ENCODE measurements at regions not wholly inside any gene's neighbourhood (a gene's known extent, or its start where the extent isn't known, plus 50 kb on each side); places are given as distances from the start of the nearest gene placed in this dataset.

GRCh38 chr14:98445718-98446117 is 826.3 kb downstream of the BCL11B start:
- Histone ChIP-seq H3K14ac (replicated peaks; ENCODE audit: low read depth, low read length) (no peak overlapping the region), H3K56ac (ENCODE audit: extremely low read depth, insufficient read depth, low read length) (no peak overlapping the region), H3K4ac (ENCODE audit: low read depth, low read length) (no peak overlapping the region), H2BK120ac (ENCODE audit: low read depth, low read length) (no peak overlapping the region), H3K9me1 (ENCODE audit: insufficient read depth, low read length) (no peaks in the 10 kb centered on the region), H4K91ac (ENCODE audit: insufficient read depth, low read depth, low read length) (no peak overlapping the region), H4K5ac (ENCODE audit: low read depth, low read length) (no peak overlapping the region), H3K79me1 (ENCODE audit: low read depth in 1 of 2, low read length in 2 of 2) (no peaks in the 10 kb centered on the region), H4K8ac (ENCODE audit: low read depth in 2 of 2, low read length in 2 of 2) (no peak overlapping the region), H2BK15ac (ENCODE audit: low read depth, low read length) (no peak overlapping the region), H3K36me3 (ENCODE audit: control insufficient read depth, insufficient read depth, low read length) (no peaks in the 10 kb centered on the region), H2BK5ac (ENCODE audit: low read depth, low read length, poor library complexity, severe bottlenecking) (no peak overlapping the region), H3K23ac (ENCODE audit: low read depth, low read length) (no peak overlapping the region), H3K9me3 (ENCODE audit: control insufficient read depth, insufficient read depth, low read length) (peaks cover 14% of the 10 kb centered on the region), H2AK5ac (ENCODE audit: low read depth, low read length) (no peak overlapping the region), H2AFZ (replicated peaks; ENCODE audit: low read length, poor library complexity) (no peak overlapping the region), H3K4me1 (ENCODE audit: control insufficient read depth, insufficient read depth, low read length) (no peaks in the 10 kb centered on the region), H3K4me2 (ENCODE audit: low read depth, low read length) (no peak overlapping the region), H2BK20ac (ENCODE audit: low read depth, low read length) (no peak overlapping the region), H4K20me1 (ENCODE audit: insufficient read depth, low read length) (no peaks in the 10 kb centered on the region), H3K4me3 (ENCODE audit: insufficient read depth, low read depth, low read length) (no peak overlapping the region), H3K18ac (ENCODE audit: low read depth, low read length) (no peak overlapping the region), H3K27me3 (ENCODE audit: control insufficient read depth, insufficient read depth, low read length) (no peaks in the 10 kb centered on the region), H2AK9ac (replicated peaks; ENCODE audit: low read depth, low read length, poor library complexity) (no peak overlapping the region), H3K27ac (ENCODE audit: insufficient read depth, low read length) (no peak overlapping the region), H3K9ac (ENCODE audit: low read depth, low read length) (no peak overlapping the region)
- TF ChIP-seq CTCF (conservative IDR thresholded peaks at IDR 0.05; ENCODE audit: low read depth, low read length) = no peak
- no peak for TF ChIP-seq ELK1 (IDR thresholded peaks at IDR 0.05; ENCODE audit: borderline replicate concordance, low read depth, low read length)
- no peak for TF ChIP-seq CEBPB (IDR thresholded peaks at IDR 0.05; ENCODE audit: low read depth, low read length)
- no peak for TF ChIP-seq FOS (IDR thresholded peaks at IDR 0.05; ENCODE audit: low read depth, low read length)
- no peak for TF ChIP-seq NFE2L2 (IDR thresholded peaks at IDR 0.05; ENCODE audit: low read depth, low read length)
- TF ChIP-seq SMC3 (IDR thresholded peaks at IDR 0.05; ENCODE audit: low read depth, low read length) = no peak
- no peak for TF ChIP-seq CHD1 (IDR thresholded peaks at IDR 0.05; ENCODE audit: low read depth, low read length)
- no peak for TF ChIP-seq MAZ (IDR thresholded peaks at IDR 0.05; ENCODE audit: borderline replicate concordance, low read depth, low read length)
- TF ChIP-seq RCOR1 (IDR thresholded peaks at IDR 0.05; ENCODE audit: insufficient replicate concordance, low read length) = no peak
- TF ChIP-seq POLR2A (IDR thresholded peaks at IDR 0.05; ENCODE audit: low read depth, low read length) = no peak
- TF ChIP-seq MXI1 (IDR thresholded peaks at IDR 0.05; ENCODE audit: borderline replicate concordance, low read depth, low read length) = no peak
- no peak for TF ChIP-seq BHLHE40 (IDR thresholded peaks at IDR 0.05; ENCODE audit: low read depth, low read length)
- no peak for TF ChIP-seq MAFK (IDR thresholded peaks at IDR 0.05; ENCODE audit: low read depth, low read length)
- TF ChIP-seq USF2 (IDR thresholded peaks at IDR 0.05; ENCODE audit: low read depth, low read length) = no peak
- no peak for TF ChIP-seq RAD21 (IDR thresholded peaks at IDR 0.05; ENCODE audit: low read length)
- no peak for TF ChIP-seq RFX5 (IDR thresholded peaks at IDR 0.05; ENCODE audit: low read depth, low read length)
- POLR2A ChIA-PET (ENCODE audit: unreplicated experiment) = no interaction called here
- DNase-seq (no peak), ATAC-seq (ENCODE audit: low read depth) (no peak)
- BruUV-seq (replicated peaks) = no TSS peak
- in situ Hi-C loops (cut with MboI; ENCODE audit: low sequenced_read_pairs) (no loop called here), dilution Hi-C loops (cut with HindIII; ENCODE audit: low sequenced_read_pairs, unreplicated experiment) (no loop called here), intact Hi-C loops (cut with micrococcal nuclease) (no loop called here)
- CTCF ChIA-PET = no interaction called here
- WGBS, 2 experiments (ENCODE audit: extremely low coverage in 2 of 2, insufficient read length in 1 of 2) = 0% methylated on average over 1 of the region's 2 CpGs; no CpG with 5 or more reads in 1 of the 2 experiments

All from IMR-90 (cell line).